ENCODE measurements at regions not wholly inside any gene's neighbourhood (a gene's known extent, or its start where the extent isn't known, plus 50 kb on each side); places are given as distances from the start of the nearest gene placed in this dataset.
"Not testable (repeated sequence)": the region's sequence is repeated elsewhere in the genome, so short reads cannot be mapped to it uniquely, and the experiment has no call there.

GRCh38 chr16:11414815-11415775 is 69.8 kb downstream of the RMI2 start:
- DNase-seq (ENCODE audit: low spot score) = no peak

GRCh38 chr16:11416228-11417001 is 71.2 kb downstream of the RMI2 start:
- DNase-seq (ENCODE audit: low spot score) = no peak

GRCh38 chr16:11417487-11417886 is 72.2 kb downstream of the RMI2 start:
- DNase-seq (ENCODE audit: low spot score) = no peak

GRCh38 chr16:11418506-11418905 is 73.2 kb downstream of the RMI2 start:
- DNase-seq (ENCODE audit: low spot score) = no peak

- DNase-seq (ENCODE audit: low spot score) = not testable (repeated sequence)
Observed at GRCh38 chr16:11420067-11420466, 74.8 kb downstream of the RMI2 start.

GRCh38 chr16:11420895-11421294 is 75.6 kb downstream of the RMI2 start:
- DNase-seq (ENCODE audit: low spot score) = no peak

- DNase-seq (ENCODE audit: low spot score) = no peak
Observed at GRCh38 chr16:11422381-11423314, 77.4 kb downstream of the RMI2 start.

GRCh38 chr16:11423315-11424117 is 78.3 kb downstream of the RMI2 start:
- DNase-seq (ENCODE audit: low spot score) = no peak

GRCh38 chr16:11424118-11424460 is 78.8 kb downstream of the RMI2 start:
- no peak for DNase-seq (ENCODE audit: low spot score)

GRCh38 chr16:11425140-11425539 is 79.9 kb downstream of the RMI2 start:
- no peak for DNase-seq (ENCODE audit: low spot score)

GRCh38 chr16:11428623-11428953 is 83.3 kb downstream of the RMI2 start:
- no peak for DNase-seq (ENCODE audit: low spot score)

GRCh38 chr16:11429123-11429522 is 83.9 kb downstream of the RMI2 start:
- DNase-seq (ENCODE audit: low spot score) = no peak

- no peak for DNase-seq (ENCODE audit: low spot score)
Observed at GRCh38 chr16:11429823-11430222, 84.6 kb downstream of the RMI2 start.

GRCh38 chr16:11430601-11431317 is 85.5 kb downstream of the RMI2 start:
- DNase-seq (ENCODE audit: low spot score) = no peak

- no peak for DNase-seq (ENCODE audit: low spot score)
Observed at GRCh38 chr16:11431915-11432465, 86.7 kb downstream of the RMI2 start.

- DNase-seq (ENCODE audit: low spot score) = no peak
Observed at GRCh38 chr16:11432856-11433395, 87.7 kb downstream of the RMI2 start.

- no peak for DNase-seq (ENCODE audit: low spot score)
Observed at GRCh38 chr16:11435576-11435975, 90.3 kb downstream of the RMI2 start.

GRCh38 chr16:11437069-11437468 is 91.8 kb downstream of the RMI2 start:
- no peak for DNase-seq (ENCODE audit: low spot score)

GRCh38 chr16:11439790-11440656 is 94.8 kb downstream of the RMI2 start:
- no peak for DNase-seq (ENCODE audit: low spot score)
